HG02610 (cell line): ENCODE measurements at regions not wholly inside any gene's neighbourhood (a gene's known extent, or its start where the extent isn't known, plus 50 kb on each side); places are given as distances from the start of the nearest gene placed in this dataset.

ENCODE experiments used
- ATAC-seq: cut with Tn5 transposase; IDR thresholded peaks from one replicate; pipeline ENCODE4 v1.9.1; 2021; ENCODE audit warnings: mild to moderate bottlenecking, moderate library complexity; ENCODE audit not compliant: unreplicated experiment

GRCh38 chr2:105596411-105596921, 148.2 kb upstream of the NCK2 start:
- no peak for ATAC-seq

- no peak for ATAC-seq
These were observed 149.2 kb upstream of the NCK2 start for GRCh38 chr2:105595536-105595935.

GRCh38 chr2:105593221-105593967, 151.3 kb upstream of the NCK2 start:
- ATAC-seq, result no peak

GRCh38 chr2:105592288-105592687, 152.4 kb upstream of the NCK2 start:
- ATAC-seq, result no peak

- ATAC-seq, result no peak
These were observed 153.7 kb upstream of the NCK2 start for GRCh38 chr2:105590780-105591660.

GRCh38 chr2:105588581-105588980, 156.1 kb upstream of the NCK2 start:
- no peak for ATAC-seq

GRCh38 chr2:105587637-105588036, 157.1 kb upstream of the NCK2 start:
- ATAC-seq, result no peak

- no peak for ATAC-seq
These were observed 160.2 kb upstream of the NCK2 start for GRCh38 chr2:105584435-105585010.

GRCh38 chr2:105582952-105583660, 161.6 kb upstream of the NCK2 start:
- ATAC-seq, result no peak

- ATAC-seq, result no peak
These were observed 163.2 kb upstream of the NCK2 start for GRCh38 chr2:105581555-105581944.

GRCh38 chr2:105580870-105581554, 163.7 kb upstream of the NCK2 start:
- ATAC-seq, result no peak

- no peak for ATAC-seq
These were observed 164.5 kb upstream of the NCK2 start for GRCh38 chr2:105580216-105580615.

- no peak for ATAC-seq
These were observed 166.5 kb upstream of the NCK2 start for GRCh38 chr2:105578166-105578565.

GRCh38 chr2:105577762-105578161, 166.9 kb upstream of the NCK2 start:
- ATAC-seq, result no peak

GRCh38 chr2:105576440-105577241, 168.1 kb upstream of the NCK2 start:
- no peak for ATAC-seq

GRCh38 chr2:105576050-105576439, 168.7 kb upstream of the NCK2 start:
- ATAC-seq, result no peak

GRCh38 chr2:105575499-105576025, 169.2 kb upstream of the NCK2 start:
- ATAC-seq, result no peak

- ATAC-seq, result no peak
These were observed 169.8 kb upstream of the NCK2 start for GRCh38 chr2:105574796-105575344.
